Left ventricle myocardium inferior (tissue), 1 donor: ENCODE measurements at regions not wholly inside any gene's neighbourhood (a gene's known extent, or its start where the extent isn't known, plus 50 kb on each side); places are given as distances from the start of the nearest gene placed in this dataset.

Experiments
- DNase-seq: peaks from one replicate; pipeline ENCODE4 v3.0.0-alpha.2; 2020
- H3K27ac ChIP-seq: fragments of 200-600 bp; replicated peaks from 2 replicates; pipeline ENCODE4 v1.8.0; 2021
- H3K27me3 ChIP-seq: fragments of 200-600 bp; 2 replicates; pipeline ENCODE4 v1.8.0; 2021; ENCODE audit warnings: low read depth
- H3K36me3 ChIP-seq: fragments of 200-600 bp; 2 replicates; pipeline ENCODE4 v1.8.0; 2021
- H3K4me1 ChIP-seq: fragments of 200-600 bp; 2 replicates; pipeline ENCODE4 v1.8.0; 2021
- H3K4me3 ChIP-seq: fragments of 200-600 bp; 2 replicates; pipeline ENCODE4 v1.8.0; 2021; ENCODE audit warnings: mild to moderate bottlenecking, moderate library complexity
- H3K9me3 ChIP-seq: fragments of 200-600 bp; replicated peaks from 2 replicates; pipeline ENCODE4 v1.8.0; 2021
- intact Hi-C: fragments of 100-400 bp; cut with micrococcal nuclease; formaldehyde crosslinking; loops from one replicate; pipeline ENCODE4 v1.11.0; 2022
- TF ChIP-seq, protein P1 (sequence below): fragments of 200-600 bp; IDR thresholded peaks from 2 replicates; pipeline ENCODE4 v1.8.0; 2021; ENCODE audit warnings: antibody characterized with exemption, mild to moderate bottlenecking, borderline replicate concordance
- donor health status: DM: no; HTN: yes; CAD: no; lungs with severe emphysema.

DNA sequence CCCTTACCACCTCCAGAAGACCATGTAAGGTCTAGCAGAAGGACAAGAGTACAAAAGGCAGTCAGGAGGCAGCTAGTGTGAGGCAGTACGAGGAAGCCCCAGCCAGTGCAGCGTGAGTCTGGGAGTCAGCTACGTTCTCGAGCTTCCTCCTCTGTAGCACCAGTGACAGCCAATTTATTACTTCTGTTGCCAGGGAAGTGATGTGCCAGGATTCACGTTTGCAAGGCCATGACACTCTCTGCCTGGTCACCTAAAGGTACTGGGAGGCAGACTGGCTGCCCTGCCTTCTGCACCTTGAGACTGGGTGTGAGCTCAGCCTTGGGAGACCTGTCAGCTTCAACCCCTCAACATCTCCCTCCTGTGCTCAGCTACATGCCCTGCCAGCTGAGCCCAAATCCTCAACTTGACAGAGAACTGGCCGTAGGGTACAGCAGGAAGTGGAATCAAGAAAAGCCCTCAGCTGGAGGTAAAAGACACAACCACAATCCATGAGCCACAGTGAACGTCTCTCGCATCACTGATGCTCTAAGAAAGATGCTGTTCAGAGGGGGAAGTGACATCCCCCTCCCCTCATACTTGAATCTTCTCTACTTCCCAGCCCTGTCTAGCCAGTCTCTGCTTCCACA lies 182.5 kb upstream of the RGS6 start:
- H3K27me3 ChIP-seq: no peaks in the 10 kb centered on the region
- peaks cover 9% of the 10 kb centered on the region for H3K4me1 ChIP-seq
- H3K36me3 ChIP-seq: no peaks in the 10 kb centered on the region
- H3K9me3 ChIP-seq: peaks cover 21% of the 10 kb centered on the region
- intact Hi-C loops: loop anchor here (5.0 kb wide), 1 partner anchor 612 kb away; no protein-coding TSS in a partner anchor
- no peak overlapping the region for H3K4me3 ChIP-seq
- H3K27ac ChIP-seq: no peak overlapping the region
- TF ChIP-seq, protein P1, sequence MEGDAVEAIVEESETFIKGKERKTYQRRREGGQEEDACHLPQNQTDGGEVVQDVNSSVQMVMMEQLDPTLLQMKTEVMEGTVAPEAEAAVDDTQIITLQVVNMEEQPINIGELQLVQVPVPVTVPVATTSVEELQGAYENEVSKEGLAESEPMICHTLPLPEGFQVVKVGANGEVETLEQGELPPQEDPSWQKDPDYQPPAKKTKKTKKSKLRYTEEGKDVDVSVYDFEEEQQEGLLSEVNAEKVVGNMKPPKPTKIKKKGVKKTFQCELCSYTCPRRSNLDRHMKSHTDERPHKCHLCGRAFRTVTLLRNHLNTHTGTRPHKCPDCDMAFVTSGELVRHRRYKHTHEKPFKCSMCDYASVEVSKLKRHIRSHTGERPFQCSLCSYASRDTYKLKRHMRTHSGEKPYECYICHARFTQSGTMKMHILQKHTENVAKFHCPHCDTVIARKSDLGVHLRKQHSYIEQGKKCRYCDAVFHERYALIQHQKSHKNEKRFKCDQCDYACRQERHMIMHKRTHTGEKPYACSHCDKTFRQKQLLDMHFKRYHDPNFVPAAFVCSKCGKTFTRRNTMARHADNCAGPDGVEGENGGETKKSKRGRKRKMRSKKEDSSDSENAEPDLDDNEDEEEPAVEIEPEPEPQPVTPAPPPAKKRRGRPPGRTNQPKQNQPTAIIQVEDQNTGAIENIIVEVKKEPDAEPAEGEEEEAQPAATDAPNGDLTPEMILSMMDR: no peak
- DNase-seq: no peak

DNA sequence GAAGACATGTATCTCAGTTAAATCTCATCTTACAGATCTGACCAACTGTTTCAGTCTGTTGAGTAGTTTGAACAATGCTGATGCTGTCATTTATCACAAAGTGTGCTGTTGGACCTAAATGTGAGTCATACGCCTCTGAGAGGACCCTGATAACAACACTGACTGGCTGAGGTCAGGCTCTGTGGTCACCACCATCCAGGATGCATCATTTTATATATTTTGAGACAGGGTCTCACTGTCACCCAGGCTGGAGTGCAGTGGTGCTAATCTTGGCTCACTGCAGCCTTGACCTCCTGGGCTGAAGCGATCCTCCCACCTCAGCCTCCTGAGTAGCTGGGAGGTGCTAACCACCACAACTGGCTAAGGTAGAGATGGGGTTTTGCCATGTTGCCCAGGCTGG lies 181.0 kb upstream of the RGS6 start:
- no peak overlapping the region for H3K27ac ChIP-seq
- H3K36me3 ChIP-seq: no peaks in the 10 kb centered on the region
- peaks cover 21% of the 10 kb centered on the region for H3K9me3 ChIP-seq
- no peak overlapping the region for H3K4me3 ChIP-seq
- peaks cover 9% of the 10 kb centered on the region for H3K4me1 ChIP-seq
- TF ChIP-seq, protein P1: no peak
- intact Hi-C loops: loop anchor here (5.0 kb wide), 1 partner anchor 614 kb away; no protein-coding TSS in a partner anchor
- DNase-seq: no peak
- H3K27me3 ChIP-seq: no peaks in the 10 kb centered on the region

DNA sequence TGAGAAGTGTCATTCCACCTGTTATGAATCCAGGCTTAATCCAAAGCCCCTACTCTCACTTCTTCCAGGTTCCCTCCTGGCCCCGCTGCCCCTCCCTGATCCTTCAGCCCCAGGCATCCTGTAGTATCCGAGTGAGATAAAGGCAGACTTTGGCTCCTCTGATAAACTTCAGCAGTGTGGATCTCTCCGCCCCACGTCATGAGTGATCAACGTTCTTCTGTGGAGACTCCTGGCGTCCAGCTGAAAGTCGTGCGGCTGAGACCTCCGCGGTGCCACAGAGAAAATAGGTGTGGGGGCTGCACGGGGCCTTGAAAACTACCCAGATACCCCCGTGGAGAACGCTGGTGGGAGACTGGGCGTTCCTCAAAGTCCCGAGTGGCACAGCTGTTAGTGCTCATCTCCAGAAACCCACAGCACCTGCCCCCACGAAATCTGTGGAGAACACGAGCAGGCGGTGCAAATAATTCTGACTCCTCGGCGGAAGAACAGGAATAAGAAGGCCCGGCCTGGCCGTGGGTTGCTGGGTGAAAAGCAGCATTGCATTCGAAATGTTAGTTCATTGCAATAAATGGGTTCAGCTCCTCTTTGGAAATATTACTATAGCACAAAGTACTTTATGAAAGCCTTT lies 180.0 kb upstream of the RGS6 start:
- H3K27me3 ChIP-seq: no peaks in the 10 kb centered on the region
- H3K36me3 ChIP-seq: no peaks in the 10 kb centered on the region
- H3K4me3 ChIP-seq: no peak overlapping the region
- peaks cover 9% of the 10 kb centered on the region for H3K4me1 ChIP-seq
- peaks cover 21% of the 10 kb centered on the region for H3K9me3 ChIP-seq
- no peak overlapping the region for H3K27ac ChIP-seq
- no peak for DNase-seq
- TF ChIP-seq, protein P1: no peak
- intact Hi-C loops: loop anchor here (5.0 kb wide), 1 partner anchor 615 kb away; no protein-coding TSS in a partner anchor

DNA sequence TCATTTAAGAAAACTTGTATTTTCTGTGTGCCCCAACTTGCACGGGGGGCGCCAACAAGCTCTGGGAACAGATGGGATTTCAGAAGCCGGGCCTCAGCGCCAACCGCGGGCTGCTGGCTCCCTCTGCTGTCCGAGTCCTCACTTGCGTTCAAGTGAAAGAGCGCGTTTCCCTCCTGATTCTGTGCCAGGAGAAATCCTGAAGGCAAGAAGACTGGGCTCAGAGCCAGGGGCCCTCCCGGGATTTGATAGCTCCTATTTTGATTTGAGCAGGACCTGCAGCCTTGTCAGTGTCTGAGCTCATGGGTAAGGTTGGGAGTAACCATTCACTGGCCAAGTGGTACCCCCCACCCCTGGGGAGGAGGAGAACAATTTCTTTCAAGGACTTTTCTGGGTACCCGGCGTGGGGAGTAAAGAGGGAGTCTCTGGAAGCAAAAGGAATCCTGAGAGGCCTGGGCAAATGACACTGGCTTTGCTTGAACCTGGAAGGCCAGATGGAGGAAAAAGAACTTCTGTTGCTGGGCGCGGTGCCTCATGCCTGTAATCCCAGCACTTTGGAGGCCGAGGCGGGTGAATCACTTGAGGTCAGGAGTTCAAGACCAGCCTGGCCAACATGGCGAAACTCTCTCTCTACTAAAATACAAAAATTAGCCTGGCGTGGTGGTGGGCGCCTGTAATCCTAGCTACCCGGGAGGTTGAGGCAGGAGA lies 179.0 kb upstream of the RGS6 start:
- DNase-seq: peak; percentile 91
- H3K4me3 ChIP-seq: no peak overlapping the region
- peaks cover 9% of the 10 kb centered on the region for H3K4me1 ChIP-seq
- intact Hi-C loops: loop anchor here (5.0 kb wide), 1 partner anchor 616 kb away; no protein-coding TSS in a partner anchor
- no peaks in the 10 kb centered on the region for H3K36me3 ChIP-seq
- peak overlapping the region; percentile 53 for H3K27ac ChIP-seq
- no peaks in the 10 kb centered on the region for H3K27me3 ChIP-seq
- TF ChIP-seq, protein P1: peak; percentile 95
- H3K9me3 ChIP-seq: peaks cover 10% of the 10 kb centered on the region

DNA sequence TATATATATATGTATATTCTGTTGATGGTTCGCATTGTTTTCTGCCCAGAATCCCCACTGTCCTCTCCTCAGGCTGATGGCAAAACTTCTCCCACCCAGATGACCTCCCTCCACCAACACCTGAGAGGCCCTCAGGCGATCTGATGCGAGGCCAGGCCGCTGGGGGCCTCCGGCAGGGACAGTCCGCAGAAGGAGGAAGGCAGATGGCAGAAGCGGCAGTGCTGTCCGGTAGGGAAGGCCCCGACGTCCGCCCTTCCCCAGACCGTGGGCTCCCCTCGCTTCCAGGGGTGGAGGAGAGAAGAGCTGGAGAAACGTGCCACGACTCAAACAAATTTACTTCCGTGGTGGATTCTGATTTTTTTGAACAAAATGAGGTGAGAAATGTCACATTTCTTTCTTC lies 178.3 kb upstream of the RGS6 start:
- H3K9me3 ChIP-seq: peaks cover 3% of the 10 kb centered on the region
- H3K4me3 ChIP-seq: no peak overlapping the region
- TF ChIP-seq, protein P1: no peak
- intact Hi-C loops: loop anchor here (5.0 kb wide), 1 partner anchor 617 kb away; no protein-coding TSS in a partner anchor
- H3K36me3 ChIP-seq: no peaks in the 10 kb centered on the region
- no peaks in the 10 kb centered on the region for H3K27me3 ChIP-seq
- no peak overlapping the region for H3K27ac ChIP-seq
- no peak for DNase-seq
- peaks cover 9% of the 10 kb centered on the region for H3K4me1 ChIP-seq
